ENCODE measurements at regions not wholly inside any gene's neighbourhood (a gene's known extent, or its start where the extent isn't known, plus 50 kb on each side); places are given as distances from the start of the nearest gene placed in this dataset.

GRCh38 chr20:40770564-40771307, 81.7 kb upstream of the MAFB start (continued):
- TF ChIP-seq HBP1 (CRISPR knock-in tag; IDR thresholded peaks at IDR 0.05; ENCODE audit: low read depth) (no peak), ZNF670 (CRISPR knock-in tag; IDR thresholded peaks at IDR 0.05; ENCODE audit: borderline replicate concordance) (no peak), NCOA5 (CRISPR knock-in tag; IDR thresholded peaks at IDR 0.05) (no peak), ZNF782 (CRISPR knock-in tag; IDR thresholded peaks at IDR 0.05; ENCODE audit: borderline replicate concordance) (no peak), NR0B2 (CRISPR knock-in tag; IDR thresholded peaks at IDR 0.05) (no peak), ZNF260 (CRISPR knock-in tag; IDR thresholded peaks at IDR 0.05; ENCODE audit: borderline replicate concordance, low read depth) (no peak)

DNA sequence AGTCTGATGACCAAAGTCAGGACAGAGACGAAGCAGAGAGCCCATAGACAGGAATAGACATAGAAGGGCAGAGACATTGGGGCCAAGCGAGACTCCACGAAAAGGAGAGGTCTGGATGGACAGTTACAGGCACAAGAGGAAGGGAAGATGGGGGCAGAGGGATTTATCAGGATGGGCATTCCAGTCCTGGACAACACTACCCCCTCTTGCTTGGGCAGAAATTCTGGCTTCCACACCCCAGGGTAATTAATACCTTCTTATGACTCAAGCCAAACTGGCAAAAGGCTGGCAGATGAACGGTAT, 82.2 kb upstream of the MAFB start:
- Histone ChIP-seq H3K79me2 (ENCODE audit: insufficient read depth, low read length) (no peaks in the 10 kb centered on the region), H3K4me2 (ENCODE audit: low read depth, low read length) (no peak overlapping the region), H4K20me1 (ENCODE audit: insufficient read depth, low read length) (no peaks in the 10 kb centered on the region), H3K4me3 (replicated peaks in 1 of 3; ENCODE audit: insufficient read depth in 1 of 3, low read depth in 2 of 3, low read length in 3 of 3) (no peak overlapping the region), H3K27me3 (ENCODE audit: control insufficient read depth in 1 of 2, insufficient read depth in 2 of 2, low read length in 2 of 2) (0 out of 5 replicates have a peak, but pooled peaks cover 0 to 12% of the 10 kb centered on the region in 2 experiments), H3K9me3 (ENCODE audit: low read length) (no peaks in the 10 kb centered on the region), H3K36me3 (replicated peaks in 1 of 2; ENCODE audit: control insufficient read depth in 1 of 2, insufficient read depth in 2 of 2, low read length in 2 of 2) (no peaks in the 10 kb centered on the region), H3K9ac (ENCODE audit: insufficient read depth, low read depth, low read length) (no peak overlapping the region), H3K27ac (ENCODE audit: extremely low read length, insufficient read depth, low read length) (no peak overlapping the region), H2AFZ (ENCODE audit: low read length) (no peak overlapping the region), H3K4me1 (ENCODE audit: insufficient read depth, low read length) (no peaks in the 10 kb centered on the region)
- in situ Hi-C loops (cut with HindIII; ENCODE audit: extremely low pct_ligation_motif_present, low pct_unique_long_range_greater_than_20kb) (no loop called here), intact Hi-C loops (cut with micrococcal nuclease; ENCODE audit: unreplicated experiment) (no loop called here)
- no peak for ATAC-seq
- ChIA-PET POLR2A (no interaction called here), CTCF (ENCODE audit: low intra/inter-chr PET ratio, low total read pairs) (no interaction called here)
- no TSS peak for BruUV-seq (replicated peaks)
- no peak for DNase-seq (ENCODE audit: low spot score)
- no peak for FAIRE-seq
- 3% methylated on average over 4 of the region's 4 CpGs for WGBS (ENCODE audit: low lambda C conversion rate)
- TF ChIP-seq SIN3B (IDR thresholded peaks at IDR 0.05; ENCODE audit: low read length) = no peak
- TF ChIP-seq MED13 (CRISPR knock-in tag; IDR thresholded peaks at IDR 0.05) = no peak
- TF ChIP-seq CENPT (CRISPR knock-in tag; IDR thresholded peaks at IDR 0.05; ENCODE audit: low read depth) = no peak
- no peak for TF ChIP-seq ZNF276 (CRISPR knock-in tag; IDR thresholded peaks at IDR 0.05; ENCODE audit: low read depth)
- no peak for TF ChIP-seq AFF4 (CRISPR knock-in tag; IDR thresholded peaks at IDR 0.05)
- TF ChIP-seq ZNF616 (CRISPR knock-in tag; IDR thresholded peaks at IDR 0.05; ENCODE audit: low read depth) = no peak
- TF ChIP-seq TGIF2 (CRISPR knock-in tag; IDR thresholded peaks at IDR 0.05) = no peak
- no peak for TF ChIP-seq NCOA2 (CRISPR knock-in tag; IDR thresholded peaks at IDR 0.05)
- no peak for TF ChIP-seq MTERF4 (CRISPR knock-in tag; IDR thresholded peaks at IDR 0.05)
